HG03025 (cell line): ENCODE measurements at regions not wholly inside any gene's neighbourhood (a gene's known extent, or its start where the extent isn't known, plus 50 kb on each side); places are given as distances from the start of the nearest gene placed in this dataset.
A peak's percentile ranks its signal among the peaks of the same experiment; 100 is the strongest.
"Not testable (repeated sequence)": the region's sequence is repeated elsewhere in the genome, so short reads cannot be mapped to it uniquely, and the experiment has no call there.

Experiments
- ATAC-seq: cut with Tn5 transposase; IDR thresholded peaks from one replicate; pipeline ENCODE4 v1.9.1; 2021; ENCODE audit warnings: mild to moderate bottlenecking, moderate library complexity; ENCODE audit not compliant: unreplicated experiment, low FRiP score

DNA sequence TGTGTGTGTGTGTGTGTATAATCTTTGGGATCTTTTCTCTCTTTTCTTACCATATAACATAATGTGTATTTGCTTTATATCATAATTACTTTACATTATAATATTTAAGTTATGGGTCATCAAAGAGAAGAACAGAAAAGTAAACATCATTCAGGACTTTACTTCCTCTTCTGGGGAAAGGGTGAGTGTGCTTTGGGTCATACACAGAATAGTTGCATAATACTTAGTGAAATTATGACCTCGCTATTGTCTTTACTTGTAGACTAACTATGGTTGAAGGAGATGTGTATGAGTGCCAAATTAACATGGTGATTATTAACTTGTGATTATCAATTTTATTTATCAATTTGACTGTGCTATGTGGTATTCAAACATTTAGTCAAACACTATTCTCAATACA lies 1086.9 kb downstream of the DIPK2A start:
- no peak for ATAC-seq

- ATAC-seq: no peak
Measured at GRCh38 chr3:145063616-145064015, 1092.0 kb downstream of the DIPK2A start.

- ATAC-seq: no peak
Measured at GRCh38 chr3:145070795-145071194, 1090.2 kb downstream of the PLOD2 start.

GRCh38 chr3:145079436-145079835 lies 1081.5 kb downstream of the PLOD2 start:
- ATAC-seq: no peak

DNA sequence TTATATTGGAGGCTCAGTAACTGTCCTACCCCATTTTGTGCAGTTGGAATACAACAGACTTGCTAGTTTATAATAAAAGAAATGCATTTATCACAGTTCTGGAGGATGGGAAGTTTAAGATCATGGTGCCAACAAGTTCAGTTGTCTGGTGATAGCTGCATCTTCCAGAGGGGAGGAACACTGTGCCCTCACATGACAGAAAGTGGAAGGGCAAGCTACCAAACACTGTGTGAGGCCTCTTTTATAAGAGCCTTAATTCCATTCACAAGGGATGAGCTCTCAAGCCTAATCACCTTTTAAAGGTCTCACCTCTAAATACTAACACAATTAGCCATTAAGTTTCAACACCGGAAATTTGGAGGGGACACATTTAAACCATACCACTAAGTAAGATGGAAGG lies 1073.9 kb downstream of the PLOD2 start:
- no peak for ATAC-seq

- ATAC-seq: peak; percentile 83
Measured at GRCh38 chr3:145088917-145089316, 1072.1 kb downstream of the PLOD2 start.

GRCh38 chr3:145089337-145089736 lies 1071.6 kb downstream of the PLOD2 start:
- no peak for ATAC-seq

DNA sequence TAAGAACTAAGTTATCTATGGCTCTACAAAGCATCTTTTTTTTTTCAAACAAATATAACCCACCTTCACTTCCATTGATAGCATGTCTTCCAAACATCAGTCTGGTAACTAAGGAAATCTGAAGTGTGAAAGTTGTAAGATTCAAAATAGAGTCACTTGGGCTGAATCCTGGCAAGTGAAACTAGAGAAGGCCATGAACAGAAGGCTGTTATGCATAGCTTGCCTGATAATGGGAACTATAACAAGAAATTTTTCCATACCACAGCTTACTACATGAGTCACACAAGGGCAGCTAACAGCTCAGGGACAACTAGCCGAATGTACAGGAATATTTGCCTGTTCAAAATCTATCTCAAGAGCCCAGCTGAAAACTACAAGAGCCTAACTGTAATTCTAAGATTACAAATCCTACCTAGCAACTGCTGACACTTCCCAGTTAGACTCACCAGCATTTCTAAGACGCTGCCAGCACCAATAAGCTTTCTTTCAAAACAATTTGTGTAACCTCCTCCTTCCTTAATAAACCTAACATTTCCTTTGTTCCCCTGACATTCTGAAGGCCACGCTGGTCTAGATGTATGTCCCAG lies 1066.5 kb downstream of the PLOD2 start:
- ATAC-seq: peak; percentile 93

- ATAC-seq: not testable (repeated sequence)
Measured at GRCh38 chr3:145111141-145111540, 1049.8 kb downstream of the PLOD2 start.

- ATAC-seq: no peak
Measured at GRCh38 chr3:145116769-145117168, 1044.2 kb downstream of the PLOD2 start.

- no peak for ATAC-seq
Measured at GRCh38 chr3:145118303-145118702, 1042.7 kb downstream of the PLOD2 start.

DNA sequence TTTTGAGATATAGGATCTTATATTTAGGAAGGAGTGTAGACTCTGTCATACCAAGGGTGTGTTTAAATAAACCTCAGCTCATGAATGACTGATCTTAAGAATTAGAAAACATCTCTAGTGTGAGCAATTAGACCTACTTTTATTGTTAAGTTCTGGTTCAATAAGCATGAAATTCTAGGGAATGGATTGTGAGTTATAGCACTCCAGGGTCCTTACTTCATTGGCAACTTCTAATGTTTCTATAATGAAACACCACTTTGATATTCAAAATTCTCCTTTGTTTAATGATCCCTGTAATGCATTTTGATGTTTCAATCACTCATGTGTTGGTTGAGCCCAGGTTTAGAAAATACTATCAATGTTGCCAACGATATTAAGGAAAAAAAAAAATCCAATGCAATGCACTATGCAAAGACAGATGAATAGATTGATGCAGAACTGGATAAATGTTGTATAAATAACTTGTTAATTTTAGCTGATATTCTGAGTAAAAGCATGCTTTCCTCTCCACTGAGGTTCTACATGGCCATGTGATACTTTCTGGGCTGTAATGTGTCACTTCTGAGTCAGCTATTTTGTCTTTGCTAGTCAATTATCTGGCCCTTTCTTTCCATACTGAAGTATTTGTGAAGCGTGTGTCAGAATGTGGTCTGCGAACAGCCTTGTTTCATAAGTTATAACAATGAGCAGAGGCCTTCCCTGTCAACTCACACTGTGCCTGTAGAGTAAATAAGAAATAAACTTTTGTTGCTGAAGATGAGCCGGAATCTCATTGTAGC lies 1035.9 kb downstream of the PLOD2 start:
- no peak for ATAC-seq

- ATAC-seq: no peak
Measured at GRCh38 chr3:145133281-145133680, 1027.7 kb downstream of the PLOD2 start.

DNA sequence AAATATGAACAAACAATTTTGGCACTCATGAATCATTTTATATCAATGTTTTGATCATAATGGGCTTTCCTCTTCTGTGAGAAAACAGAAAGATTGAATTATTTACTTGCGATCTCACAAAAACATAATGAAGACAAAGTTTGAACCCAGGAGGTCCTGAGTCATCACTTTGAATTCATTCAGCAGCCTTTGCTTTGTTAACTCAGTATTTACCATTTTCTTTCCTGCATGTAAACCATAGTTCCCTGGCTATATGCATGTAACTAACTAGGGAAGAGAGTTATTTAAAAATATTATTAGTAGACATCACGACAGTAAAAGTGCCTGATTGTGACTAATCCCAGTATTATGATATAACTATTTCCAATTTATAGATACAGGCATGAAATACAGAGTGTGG lies 1026.2 kb downstream of the PLOD2 start:
- no peak for ATAC-seq

GRCh38 chr3:145144361-145144760 lies 1016.6 kb downstream of the PLOD2 start:
- no peak for ATAC-seq

- ATAC-seq: no peak
Measured at GRCh38 chr3:145145461-145145860, 1015.5 kb downstream of the PLOD2 start.

DNA sequence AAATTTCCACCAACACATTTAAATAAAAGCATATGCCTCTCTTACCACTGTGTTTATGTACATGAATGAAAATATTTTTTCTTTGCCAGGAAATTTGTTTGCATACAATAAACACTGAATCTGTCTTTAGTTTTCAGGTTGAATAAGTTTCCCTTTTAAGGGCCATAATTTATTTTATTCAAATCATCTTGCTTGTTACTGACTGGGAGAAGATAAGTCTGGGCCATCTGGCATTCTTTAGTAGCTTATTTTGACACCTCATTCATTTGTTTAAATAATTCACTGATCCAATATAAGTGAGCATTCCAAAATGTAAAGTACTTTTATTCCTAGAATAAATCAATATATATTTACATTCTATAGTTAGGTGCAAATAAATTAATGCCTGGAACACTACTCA lies 1001.3 kb downstream of the PLOD2 start:
- no peak for ATAC-seq

DNA sequence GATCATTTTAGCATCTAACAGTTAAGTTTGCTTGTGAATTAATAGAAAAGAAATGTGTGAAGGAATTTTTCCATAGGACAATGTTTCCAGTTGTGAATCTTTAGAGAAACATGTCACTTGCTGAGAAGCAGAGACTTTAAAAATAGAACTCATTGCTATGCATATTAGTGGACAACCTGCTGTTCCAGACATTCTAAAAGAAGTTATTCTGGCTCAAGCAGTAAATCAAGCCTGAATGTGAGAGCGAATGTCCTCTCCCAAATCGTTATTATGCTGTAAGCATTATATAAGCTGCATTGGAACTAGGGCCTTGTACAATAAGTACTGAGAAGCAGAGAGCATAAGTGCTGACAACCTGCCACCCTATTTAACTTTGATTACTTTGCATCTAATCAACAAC lies 990.9 kb downstream of the PLOD2 start:
- no peak for ATAC-seq

DNA sequence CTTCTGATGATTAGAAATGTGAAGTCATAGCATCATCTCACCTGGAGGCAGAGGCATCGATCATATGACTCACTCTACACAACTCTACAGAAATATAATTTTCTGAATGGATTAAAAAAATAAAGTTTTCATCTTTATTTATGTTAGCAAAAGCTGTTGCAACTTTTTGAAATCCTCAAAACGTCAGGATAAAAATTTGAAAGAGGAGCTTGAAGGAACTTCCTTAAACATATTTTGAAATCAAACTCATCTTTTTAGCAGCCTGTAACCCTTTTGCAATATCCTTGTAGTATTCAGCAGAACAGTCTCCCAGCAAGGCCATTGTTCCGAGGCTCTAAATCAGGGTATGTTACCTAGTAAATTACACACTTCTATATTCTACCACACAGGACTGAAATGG lies 985.4 kb downstream of the PLOD2 start:
- ATAC-seq: no peak

DNA sequence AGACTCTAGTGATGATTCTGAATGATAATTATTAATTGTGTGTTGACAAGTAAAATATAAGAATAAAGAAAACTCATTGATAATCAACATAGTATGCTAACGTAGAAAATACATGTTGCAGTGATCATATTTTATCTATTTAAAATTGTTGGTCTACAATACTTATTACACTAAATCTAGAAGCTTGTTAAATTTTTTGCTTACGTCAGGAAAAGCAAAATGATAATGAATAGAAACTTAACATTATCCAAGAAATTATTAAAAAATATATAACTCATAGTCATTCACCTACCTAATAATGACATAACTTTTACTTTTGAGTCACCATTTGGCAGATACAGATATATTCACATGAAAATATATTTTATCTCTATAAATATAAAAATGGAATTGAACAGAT lies 984.1 kb downstream of the PLOD2 start:
- no peak for ATAC-seq

- ATAC-seq: no peak
Measured at GRCh38 chr3:145177828-145178227, 983.2 kb downstream of the PLOD2 start.

DNA sequence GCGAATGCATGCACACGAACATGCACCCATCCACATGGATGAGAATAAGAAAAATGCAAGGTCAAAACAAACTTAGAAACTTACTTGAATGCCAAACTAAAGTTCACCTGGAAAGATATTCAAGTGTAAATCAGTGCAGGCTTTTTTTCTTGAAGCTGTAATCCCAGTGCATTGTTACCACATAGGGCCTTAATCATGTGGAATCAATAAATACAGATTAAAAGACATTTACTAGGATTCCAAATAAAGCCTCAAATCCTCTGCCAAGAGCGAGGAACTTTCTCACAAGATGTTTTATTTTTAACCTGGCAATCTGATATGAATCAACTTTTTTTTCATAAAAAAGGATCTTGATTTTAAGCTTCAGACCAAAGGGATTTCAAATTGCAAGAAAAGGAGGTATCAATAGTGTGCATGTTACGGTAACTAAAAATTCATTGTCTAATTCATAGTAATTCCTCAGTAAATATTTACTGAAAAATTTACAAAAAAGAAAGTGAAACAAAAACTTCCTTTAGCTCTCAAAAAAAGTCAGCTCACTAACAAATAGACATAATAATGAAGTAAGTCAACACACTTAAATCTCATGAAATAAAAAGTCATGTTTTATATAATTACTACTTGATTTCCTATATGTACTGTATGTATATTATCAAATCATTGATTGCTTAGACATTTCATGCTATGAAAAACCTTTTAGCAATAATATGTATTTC lies 978.6 kb downstream of the PLOD2 start:
- ATAC-seq: no peak
